HepG2 (cell line): ENCODE measurements at regions not wholly inside any gene's neighbourhood (a gene's known extent, or its start where the extent isn't known, plus 50 kb on each side); places are given as distances from the start of the nearest gene placed in this dataset.

ENCODE experiments used
- ATAC-seq: fragments of 200-7000 bp; cut with Tn5 transposase; 3 replicates; pipeline ENCODE4 v1.9.1; 2020; ENCODE audit warnings: mild to moderate bottlenecking, moderate library complexity
- BruUV-seq: library from RNA; stranded (reverse); fragments of 400-500 nt; replicated peaks from 2 replicates; lab custom pipeline; 2021; lab: Mats Ljungman, UMichigan
- CTCF ChIA-PET: fragments of 300-600 bp; formaldehyde crosslinking; extraction: SDS; loops from one replicate; lab custom pipeline; 2021; ENCODE audit warnings: low total read pairs, inconsistent platforms, low intra/inter-chr PET ratio; lab: Yijun Ruan, JAX
- POLR2A ChIA-PET: fragments of 350-600 bp; sonication (Branson Sonifier 250); formaldehyde crosslinking; loops from one replicate; lab custom pipeline; 2020; ENCODE audit warnings: antibody characterized with exemption, inconsistent platforms; lab: Yijun Ruan, JAX
- DNase-seq: peaks from one replicate; pipeline ENCODE4 v3.0.0-alpha.2; 2015; ENCODE audit warnings: low spot score
- FAIRE-seq: peaks from 3 replicates; lab custom pipeline; 2011; peaks lifted over from hg19 to GRCh38; lab: Jason Lieb, UNC
- H2AFZ ChIP-seq: one replicate; pipeline ENCODE4 v1.6.1; 2011; ENCODE audit warnings: low read length, inconsistent platforms
- H3K27ac ChIP-seq: fragments of 300-600 bp; 3 replicates; pipeline ENCODE4 v1.8.0; 2011; ENCODE audit warnings: mixed run types, mild to moderate bottlenecking, mixed read lengths, low read length, inconsistent platforms; ENCODE audit not compliant: insufficient read depth; ENCODE audit errors: extremely low read length
- H3K27me3 ChIP-seq, 2 experiments: fragments of 200-600 bp in 1 of 2; 2 replicates in 1 of 2; 3 replicates in 1 of 2; pipeline versions ENCODE4 v1.6.0 to v1.8.0; 2011; ENCODE audit warnings: low read length in 2 of 2, mild to moderate bottlenecking in 2 of 2, moderate library complexity in 2 of 2, inconsistent platforms in 1 of 2; ENCODE audit not compliant: insufficient read depth in 2 of 2, control insufficient read depth in 1 of 2
- H3K36me3 ChIP-seq, 2 experiments: fragments of 200-600 bp in 1 of 2; replicated peaks in 1 of 2; 2 replicates in 1 of 2; 3 replicates in 1 of 2; pipeline versions ENCODE4 v1.5.1 to v1.8.0; 2011; ENCODE audit warnings: low read length in 2 of 2, inconsistent platforms in 1 of 2; ENCODE audit not compliant: insufficient read depth in 2 of 2, control insufficient read depth in 1 of 2
- H3K4me1 ChIP-seq: 2 replicates; pipeline ENCODE4 v1.5.1; 2012; ENCODE audit warnings: low read length, inconsistent platforms; ENCODE audit not compliant: insufficient read depth
- H3K4me2 ChIP-seq: 2 replicates; pipeline ENCODE4 v1.6.0; 2011; ENCODE audit warnings: low read depth, low read length, inconsistent platforms
- H3K4me3 ChIP-seq, 3 experiments: fragments of 200-600 bp in 1 of 3; sonication (generic), shearing (Covaris generic) in 1 of 3; replicated peaks in 1 of 3; 2 replicates each; pipeline ENCODE4 v1.5.1; 2011 to 2016; ENCODE audit warnings: low read length in 3 of 3, inconsistent platforms in 2 of 3, low read depth in 2 of 3, mild to moderate bottlenecking in 2 of 3, control low read depth in 1 of 3, mixed read lengths in 1 of 3; ENCODE audit not compliant: insufficient read depth in 1 of 3
- H3K79me2 ChIP-seq: one replicate; pipeline ENCODE4 v1.6.1; 2011; ENCODE audit warnings: low read length, inconsistent platforms; ENCODE audit not compliant: insufficient read depth
- H3K9ac ChIP-seq: 2 replicates; pipeline ENCODE4 v1.6.0; 2011; ENCODE audit warnings: mild to moderate bottlenecking, low read depth, low read length, inconsistent platforms; ENCODE audit not compliant: insufficient read depth
- H3K9me3 ChIP-seq: 2 replicates; pipeline ENCODE4 v1.5.1; 2012; ENCODE audit warnings: mild to moderate bottlenecking, low read length
- H4K20me1 ChIP-seq: 2 replicates; pipeline ENCODE4 v1.6.0; 2011; ENCODE audit warnings: inconsistent platforms, mild to moderate bottlenecking, low read length, moderate library complexity; ENCODE audit not compliant: insufficient read depth
- DMAP1 ChIP-seq: IDR thresholded peaks from 2 replicates; pipeline ENCODE4 v1.6.1; 2016
- GATAD2A ChIP-seq: IDR thresholded peaks from 2 replicates; pipeline ENCODE4 v1.6.1; 2016
- HCFC1 ChIP-seq: fragments of 150-350 bp; IDR thresholded peaks from 2 replicates; pipeline ENCODE4 v1.6.1; 2014; ENCODE audit warnings: low read depth, low read length
- HINFP ChIP-seq: sonication (generic); formaldehyde crosslinking; IDR thresholded peaks from 2 replicates; pipeline ENCODE4 v1.4.0; 2020; ENCODE audit warnings: low read depth, mild to moderate bottlenecking, missing genetic modification reagents
- ISX ChIP-seq: sonication (generic); formaldehyde crosslinking; conservative IDR thresholded peaks from 2 replicates; pipeline ENCODE4 v1.5.0; 2020; ENCODE audit warnings: missing genetic modification reagents
- KDM5B ChIP-seq: sonication (generic); formaldehyde crosslinking; IDR thresholded peaks from 2 replicates; pipeline ENCODE4 v1.4.0; 2020; ENCODE audit warnings: missing genetic modification reagents, mild to moderate bottlenecking, borderline replicate concordance
- KLF6 ChIP-seq: IDR thresholded peaks from 2 replicates; pipeline ENCODE4 v1.8.0; 2016; ENCODE audit warnings: missing biosample characterization, missing genetic modification reagents
- MXD1 ChIP-seq: sonication (generic); formaldehyde crosslinking; IDR thresholded peaks from 2 replicates; pipeline ENCODE4 v1.4.0; 2020; ENCODE audit warnings: mild to moderate bottlenecking, missing genetic modification reagents
- NBN ChIP-seq: fragments of 450-650 bp; conservative IDR thresholded peaks from 2 replicates; pipeline ENCODE4 v1.6.1; 2017
- RELA ChIP-seq: sonication (generic); formaldehyde crosslinking; IDR thresholded peaks from 2 replicates; pipeline ENCODE4 v1.4.0; 2020; ENCODE audit warnings: missing genetic modification reagents
- REST ChIP-seq, 2 experiments: IDR thresholded peaks; 2 replicates each; pipeline ENCODE4 v1.6.1; 2011 to 2012; ENCODE audit warnings: low read length in 2 of 2, borderline replicate concordance in 1 of 2, low read depth in 1 of 2, mild to moderate bottlenecking in 1 of 2, moderate library complexity in 1 of 2
- REXO4 ChIP-seq: sonication (generic); formaldehyde crosslinking; IDR thresholded peaks from 2 replicates; pipeline ENCODE4 v1.8.0; 2022; ENCODE audit warnings: missing genetic modification reagents, mild to moderate bottlenecking, borderline replicate concordance
- RNF219 ChIP-seq: sonication (generic); formaldehyde crosslinking; IDR thresholded peaks from 2 replicates; pipeline ENCODE4 v1.5.0; 2020; ENCODE audit warnings: mild to moderate bottlenecking, missing genetic modification reagents
- SRF ChIP-seq: IDR thresholded peaks from 2 replicates; pipeline ENCODE4 v1.6.1; 2011; ENCODE audit warnings: mild to moderate bottlenecking, low read depth, low read length, moderate library complexity
- SRSF4 ChIP-seq: fragments of 200-400 bp; formaldehyde crosslinking; IDR thresholded peaks from one replicate; pipeline ENCODE4 v1.6.1; 2018; ENCODE audit warnings: mild to moderate bottlenecking, low read depth, low read length, moderate library complexity; ENCODE audit not compliant: poor library complexity, severe bottlenecking
- THYN1 ChIP-seq: sonication (generic); formaldehyde crosslinking; IDR thresholded peaks from 2 replicates; pipeline ENCODE4 v1.8.1; 2023; ENCODE audit warnings: low read depth, mild to moderate bottlenecking, moderate library complexity, missing genetic modification reagents, borderline replicate concordance
- ZNF3 ChIP-seq: IDR thresholded peaks from 2 replicates; pipeline ENCODE4 v1.7.0; 2017; ENCODE audit warnings: inconsistent platforms
- ZNF556 ChIP-seq: sonication (generic); formaldehyde crosslinking; IDR thresholded peaks from 2 replicates; pipeline ENCODE4 v1.4.0; 2020; ENCODE audit warnings: mild to moderate bottlenecking, missing genetic modification reagents, borderline replicate concordance
- WGBS: methylation state at CpG from one replicate; pipeline ENCODE4 v1.1.6; 2017; ENCODE audit warnings: low lambda C conversion rate; 5-methylcytosine and 5-hydroxymethylcytosine counted together
- in situ Hi-C: cut with HindIII; loops from 2 replicates; pipeline ENCODE4 v1.10.0; 2017; ENCODE audit warnings: low pct_unique_long_range_greater_than_20kb; ENCODE audit not compliant: extremely low pct_ligation_motif_present
- intact Hi-C: fragments of 100-400 bp; cut with micrococcal nuclease; formaldehyde crosslinking; loops from one replicate; pipeline ENCODE4 v1.10.0; 2022; ENCODE audit not compliant: unreplicated experiment

GRCh38 chr4:100926039-100926717, 408.4 kb upstream of the EMCN start:
- CTCF ChIA-PET, result no interaction called here
- BruUV-seq, result no TSS peak
- DNase-seq (no peak), FAIRE-seq (no peak), ATAC-seq (no peak)
- Histone ChIP-seq H3K9ac (no peak overlapping the region), H3K27me3 (no peaks in the 10 kb centered on the region), H3K9me3 (no peaks in the 10 kb centered on the region), H3K27ac (no peak overlapping the region), H4K20me1 (no peaks in the 10 kb centered on the region), H3K36me3 (no peaks in the 10 kb centered on the region), H3K4me2 (no peak overlapping the region), H3K4me3 (no peak overlapping the region), H2AFZ (no peak overlapping the region), H3K79me2 (no peaks in the 10 kb centered on the region), H3K4me1 (no peaks in the 10 kb centered on the region)
- POLR2A ChIA-PET, result no interaction called here
- WGBS, result 15% methylated on average over 2 of the region's 2 CpGs
- in situ Hi-C loops (no loop called here), intact Hi-C loops (no loop called here)
- TF ChIP-seq GATAD2A (CRISPR knock-in tag), result no peak
- no peak for TF ChIP-seq DMAP1 (CRISPR knock-in tag)
- TF ChIP-seq ISX (CRISPR knock-in tag), result no peak
- no peak for TF ChIP-seq HINFP (CRISPR knock-in tag)
- TF ChIP-seq RNF219 (CRISPR knock-in tag), result no peak
- no peak for TF ChIP-seq ZNF556 (CRISPR knock-in tag)
- no peak for TF ChIP-seq MXD1
- TF ChIP-seq KDM5B, result no peak
- no peak for TF ChIP-seq KLF6 (CRISPR knock-in tag)
- TF ChIP-seq REST (IDR thresholded peaks at IDR 0.05; ENCODE audit: borderline replicate concordance in 1 of 2, low read depth in 1 of 2, low read length in 2 of 2), result no peak
- no peak for TF ChIP-seq THYN1 (CRISPR knock-in tag)
- TF ChIP-seq ZNF3 (CRISPR knock-in tag), result no peak
- no peak for TF ChIP-seq RELA (CRISPR knock-in tag)
- TF ChIP-seq REXO4, result no peak
- no peak for TF ChIP-seq HCFC1
- TF ChIP-seq SRF, result no peak
- TF ChIP-seq NBN, result no peak
- no peak for TF ChIP-seq SRSF4
